ENCODE measurements at regions not wholly inside any gene's neighbourhood (a gene's known extent, or its start where the extent isn't known, plus 50 kb on each side); places are given as distances from the start of the nearest gene placed in this dataset.

DNA sequence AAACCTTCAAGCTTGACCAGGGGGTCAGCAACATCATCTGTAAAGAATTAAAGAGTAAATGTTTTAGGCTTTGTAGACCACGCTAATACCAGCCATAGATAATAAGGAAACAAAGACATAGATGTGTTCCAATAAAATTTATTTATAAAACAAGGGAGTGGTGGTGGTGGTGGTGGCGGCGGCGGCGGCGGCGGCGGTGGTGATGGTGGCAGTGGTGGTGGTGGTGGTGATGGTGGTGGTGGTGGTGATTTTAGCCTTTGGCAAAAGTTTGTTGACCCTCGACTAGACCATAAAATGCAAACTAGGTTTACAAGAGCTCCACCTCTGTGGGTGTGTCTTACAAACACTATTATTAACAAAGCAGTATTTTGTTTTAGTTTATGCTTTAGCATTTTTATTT, 222.3 kb upstream of the SPOCK3 start:
- intact Hi-C loops (cut with DNase I) = no loop called here
- DNase-seq (ENCODE audit: low spot score) (no peak), ATAC-seq (no peak)

DNA sequence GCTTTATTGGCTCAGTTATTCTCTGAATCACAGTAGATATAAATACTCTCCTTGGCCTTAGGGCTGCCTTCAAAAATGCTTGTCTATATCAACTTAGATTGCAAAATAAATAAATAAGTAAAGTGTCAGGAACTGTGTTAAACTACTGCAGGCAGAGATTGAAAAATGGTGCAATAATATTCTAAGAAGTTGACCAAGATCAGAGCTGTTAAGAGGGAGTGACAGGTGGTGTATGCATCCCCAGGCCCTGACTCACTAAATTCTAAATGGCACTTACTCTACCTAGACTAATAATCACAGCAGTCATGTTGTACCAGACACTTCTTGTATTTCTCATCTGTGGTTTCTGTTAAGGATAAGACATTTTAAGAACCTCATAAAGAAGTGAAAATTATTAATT, 235.1 kb upstream of the SPOCK3 start:
- no peak for DNase-seq (ENCODE audit: low spot score)
- ATAC-seq = no peak
- intact Hi-C loops (cut with DNase I) = no loop called here

DNA sequence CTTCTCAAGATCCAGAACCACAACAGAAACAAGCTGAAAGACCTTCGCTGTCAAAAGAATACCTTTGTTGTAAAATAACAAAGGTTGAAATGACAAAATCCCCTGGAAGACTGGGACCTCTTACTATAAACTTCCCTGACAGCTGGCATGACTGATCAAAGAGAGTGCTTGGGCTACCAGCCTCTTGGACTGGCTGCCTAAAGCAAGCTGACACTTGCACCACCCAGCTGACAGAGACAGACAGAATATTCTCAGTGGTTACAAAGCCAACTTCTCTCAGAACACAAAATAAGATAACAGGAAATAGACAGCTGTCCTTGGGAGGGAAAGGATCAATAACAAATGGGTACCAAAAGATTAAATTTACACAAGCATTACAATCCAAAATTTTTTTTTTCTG, 241.7 kb upstream of the SPOCK3 start:
- ATAC-seq (no peak), DNase-seq (ENCODE audit: low spot score) (no peak)
- intact Hi-C loops (cut with DNase I) = no loop called here

DNA sequence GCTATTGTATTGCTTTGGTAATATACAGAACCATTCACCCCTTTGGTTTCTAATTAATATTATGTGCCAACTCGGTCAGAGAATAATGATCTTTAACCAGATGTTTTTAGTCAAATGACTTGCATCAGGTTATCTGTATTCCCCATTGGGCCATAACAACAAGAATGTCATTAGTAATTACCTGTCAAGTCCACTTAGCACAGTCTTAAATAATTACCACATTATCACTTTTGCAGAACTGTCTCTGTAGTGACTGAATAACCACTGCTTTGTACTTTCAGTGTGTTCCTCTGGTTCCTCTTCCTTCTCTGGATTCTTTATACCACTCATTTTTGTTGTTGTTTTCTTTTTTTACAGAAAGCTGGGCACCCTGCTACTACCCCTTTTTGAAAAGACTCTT, 257.7 kb upstream of the SPOCK3 start:
- DNase-seq (ENCODE audit: low spot score) = no peak
- intact Hi-C loops (cut with DNase I) = no loop called here
- ATAC-seq = no peak

DNA sequence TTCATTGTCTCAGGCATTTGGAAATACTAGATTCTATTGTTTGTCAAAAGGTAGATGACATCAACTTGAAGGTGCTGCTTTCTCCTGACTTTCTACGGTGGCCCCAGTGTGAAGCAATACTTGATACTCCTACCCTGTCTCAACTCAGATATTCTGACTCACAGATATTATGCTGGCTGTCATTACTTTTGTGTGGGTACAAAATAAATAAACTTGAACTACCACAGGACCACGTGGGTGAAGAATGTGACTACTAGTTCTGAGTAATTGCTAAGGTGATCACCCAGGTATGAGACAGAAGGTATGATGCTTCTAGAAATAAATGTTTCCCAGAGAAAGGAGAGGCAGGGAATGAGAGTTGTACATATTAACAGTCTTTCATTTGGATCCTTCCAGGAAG, 275.3 kb upstream of the SPOCK3 start:
- no peak for ATAC-seq
- intact Hi-C loops (cut with DNase I) = no loop called here
- no peak for DNase-seq (ENCODE audit: low spot score)

DNA sequence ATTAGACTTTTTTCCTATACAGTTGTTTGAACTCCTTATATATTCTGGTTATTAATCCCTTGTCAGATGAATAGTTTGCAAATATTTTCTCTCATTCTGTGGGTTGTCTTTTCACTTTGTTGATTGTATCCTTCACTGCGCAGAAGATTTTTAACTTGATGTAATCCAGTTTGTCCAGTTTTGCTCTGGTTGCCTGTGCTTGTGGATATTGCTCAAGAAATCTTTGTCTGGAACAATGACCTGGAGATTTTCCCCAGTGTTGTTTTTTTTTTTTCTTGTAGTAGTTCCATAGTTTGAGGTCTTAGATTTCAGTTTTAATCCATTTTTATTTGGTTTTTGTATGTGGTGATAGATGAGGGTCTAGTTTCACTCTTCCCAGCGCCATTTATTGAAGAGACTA, 289.8 kb upstream of the SPOCK3 start:
- intact Hi-C loops (cut with DNase I) = no loop called here
- no peak for ATAC-seq
- no peak for DNase-seq (ENCODE audit: low spot score)

DNA sequence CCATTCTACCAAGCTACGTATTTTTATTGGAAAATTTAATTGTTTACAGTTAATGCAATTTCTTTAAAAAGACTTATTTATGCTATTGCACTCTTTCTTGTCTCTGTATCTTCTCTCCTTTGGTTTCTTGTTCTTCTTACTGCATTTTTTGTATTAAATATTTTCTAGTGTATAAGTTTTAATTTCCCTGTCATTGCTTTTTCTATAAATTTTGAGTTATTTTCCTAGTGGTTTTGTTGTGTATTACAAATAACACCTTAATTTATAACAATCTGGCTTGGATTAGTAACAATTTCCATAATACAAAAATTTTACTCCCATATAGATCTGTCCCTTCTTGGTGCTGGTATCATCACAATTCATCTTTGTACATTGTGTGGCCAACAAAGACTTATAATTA, 303.5 kb upstream of the SPOCK3 start:
- intact Hi-C loops (cut with DNase I) = no loop called here
- ATAC-seq (no peak), DNase-seq (ENCODE audit: low spot score) (no peak)

DNA sequence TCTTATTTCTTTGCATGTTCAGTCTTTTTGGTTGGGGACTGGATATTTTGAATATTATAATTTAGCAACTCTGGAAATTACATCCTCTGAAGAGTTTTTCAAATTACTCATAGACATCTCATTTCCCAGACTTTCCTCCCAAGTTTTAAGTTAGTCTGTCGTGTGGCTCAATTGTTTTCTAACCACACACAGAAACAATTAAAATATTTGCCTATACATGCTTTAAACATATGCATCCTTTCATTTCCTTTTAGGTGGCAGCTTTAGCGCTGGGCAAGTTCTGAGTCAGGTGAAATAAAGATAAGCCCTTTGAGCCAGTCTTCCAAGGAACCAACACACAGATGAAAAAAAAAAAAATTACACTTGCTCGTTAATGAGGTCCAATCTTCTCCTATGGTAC, 307.0 kb upstream of the SPOCK3 start:
- intact Hi-C loops (cut with DNase I) = no loop called here
- ATAC-seq (no peak), DNase-seq (ENCODE audit: low spot score) (no peak)

DNA sequence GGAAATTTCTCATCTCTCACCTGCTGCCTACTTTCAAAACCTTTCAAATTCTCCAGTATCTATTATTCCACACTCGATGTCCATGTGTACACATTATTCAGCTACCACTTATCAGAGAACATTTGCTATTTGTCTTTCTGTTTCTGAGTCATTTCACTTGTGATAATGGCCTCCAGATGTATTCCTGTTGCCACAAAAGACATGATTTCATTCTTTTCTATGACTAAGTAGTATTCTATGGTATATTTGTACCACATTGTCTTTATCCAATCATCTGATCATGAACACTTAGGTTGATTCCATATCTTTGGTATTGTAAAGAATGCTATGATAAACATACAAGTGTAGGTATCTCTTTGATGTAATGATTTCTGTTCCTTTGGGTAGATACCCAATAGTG, 310.1 kb upstream of the SPOCK3 start:
- intact Hi-C loops (cut with DNase I) = no loop called here
- DNase-seq (ENCODE audit: low spot score) (no peak), ATAC-seq (no peak)

DNA sequence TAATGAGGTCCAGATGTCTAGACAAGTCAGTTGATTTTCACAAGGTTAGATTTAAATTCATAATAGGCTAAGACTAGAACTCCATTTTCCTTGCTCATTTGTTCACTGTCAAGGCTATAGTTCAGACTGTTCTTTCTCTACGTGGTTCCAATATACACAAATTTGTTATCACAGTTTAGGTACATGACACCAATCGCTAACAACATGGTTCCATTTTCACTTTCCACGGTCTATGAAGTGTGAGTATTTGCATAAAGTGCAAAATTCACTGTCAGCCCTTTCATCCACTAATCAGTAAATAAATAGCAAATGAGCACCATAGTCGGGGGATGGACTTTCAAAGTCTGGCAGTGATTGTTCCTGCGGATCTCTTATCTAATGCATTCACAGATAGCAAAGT, 315.7 kb upstream of the SPOCK3 start:
- intact Hi-C loops (cut with DNase I) = no loop called here
- DNase-seq (ENCODE audit: low spot score) (no peak), ATAC-seq (no peak)

DNA sequence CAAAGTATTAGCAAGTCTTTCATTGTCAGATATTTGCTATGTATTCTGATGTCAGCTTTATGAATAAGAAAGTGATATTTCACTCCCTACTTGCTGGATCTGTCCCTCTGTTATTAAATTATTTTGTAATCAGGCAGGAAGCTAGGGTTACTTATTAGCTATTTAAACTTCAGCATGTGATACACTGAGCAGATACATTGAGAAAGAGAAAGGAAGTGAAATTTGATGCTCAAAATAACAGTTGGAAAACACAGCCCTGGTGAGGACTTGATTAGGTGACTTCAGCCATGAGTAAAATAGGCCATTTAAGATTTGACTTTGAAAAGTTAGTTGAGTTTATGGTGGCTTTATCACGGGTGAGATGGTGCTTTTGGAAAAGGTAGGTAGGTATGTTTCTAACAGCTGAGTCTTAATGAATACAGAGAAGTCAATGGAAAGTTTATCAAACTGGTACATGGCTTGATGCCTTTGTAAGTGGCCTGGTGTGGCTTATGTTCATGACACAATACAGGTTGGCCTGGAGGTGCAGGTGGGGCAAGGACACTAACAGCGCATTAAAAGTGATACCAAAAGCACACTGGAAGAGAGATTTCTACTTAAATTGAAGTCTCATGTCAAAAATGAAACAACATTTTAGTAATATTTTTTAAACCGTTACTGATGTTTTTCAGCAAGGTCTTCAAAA, 321.2 kb upstream of the SPOCK3 start:
- DNase-seq (ENCODE audit: low spot score) (no peak), ATAC-seq (no peak)
- intact Hi-C loops (cut with DNase I) = no loop called here

DNA sequence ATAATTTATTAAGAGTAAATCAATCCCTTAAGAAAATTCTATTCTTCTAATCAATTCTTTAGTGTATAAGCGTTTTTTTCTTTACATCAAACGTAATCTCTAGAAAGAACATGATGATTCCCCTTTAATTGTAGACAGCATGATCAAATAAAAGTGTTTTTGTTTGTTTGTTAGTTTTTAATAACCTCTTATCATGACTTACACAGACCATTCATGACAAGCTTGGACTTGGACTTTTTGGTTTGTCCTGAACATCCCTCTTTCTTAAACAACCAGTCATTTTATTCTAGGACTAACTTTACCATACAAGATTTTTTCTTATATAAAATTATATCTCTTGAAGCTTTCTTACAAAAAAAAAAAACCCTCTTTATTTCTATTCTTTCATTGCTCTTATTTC, 344.6 kb upstream of the SPOCK3 start:
- intact Hi-C loops (cut with DNase I) = no loop called here
- ATAC-seq (no peak), DNase-seq (ENCODE audit: low spot score) (no peak)

DNA sequence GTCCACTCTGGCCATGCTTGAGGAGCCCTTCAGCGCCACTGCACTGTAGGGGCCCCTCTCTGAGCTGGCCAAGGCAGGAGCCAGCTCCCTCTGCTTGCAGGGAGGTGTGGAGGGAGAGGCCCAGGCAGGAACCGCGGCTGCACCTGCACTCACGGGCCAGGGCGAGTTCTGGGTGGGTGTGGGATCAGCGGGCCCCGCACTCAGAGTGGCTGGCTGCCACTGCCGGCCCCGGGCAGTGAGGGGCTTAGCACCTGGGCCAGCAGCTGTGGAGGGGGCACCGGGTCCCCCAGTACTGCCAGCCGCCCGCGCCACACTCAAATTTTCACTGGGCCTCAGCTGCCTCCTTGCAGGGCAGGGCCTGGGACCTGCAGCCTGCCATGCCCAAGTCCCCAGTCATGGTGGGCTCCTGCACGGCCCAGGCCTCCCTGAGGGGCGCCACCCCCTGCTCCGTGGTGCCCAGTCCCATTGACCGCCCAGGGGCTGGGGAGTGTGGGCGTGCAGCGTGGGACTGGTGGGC, 347.2 kb upstream of the SPOCK3 start:
- peak; percentile 26 for ATAC-seq
- intact Hi-C loops (cut with DNase I) = no loop called here

DNA sequence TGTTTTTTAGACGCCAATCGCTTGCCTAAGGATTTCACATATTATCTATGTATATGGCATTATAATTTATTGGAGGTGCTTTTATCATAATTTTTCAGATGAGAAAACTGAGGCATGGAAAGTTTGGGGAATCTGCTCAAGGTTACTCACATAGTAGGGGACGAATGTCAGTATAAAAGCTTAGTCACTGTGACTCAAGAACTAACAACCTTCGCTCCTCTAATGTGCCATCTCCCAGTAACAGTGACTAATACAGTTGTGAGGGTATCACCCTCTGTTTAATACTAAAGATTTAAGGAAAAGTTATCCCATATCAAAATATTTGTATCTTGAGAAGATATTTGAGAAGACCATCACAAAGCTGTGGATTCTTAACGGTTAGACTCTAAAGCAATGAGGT, 353.1 kb upstream of the SPOCK3 start:
- ATAC-seq (no peak), DNase-seq (ENCODE audit: low spot score) (no peak)
- intact Hi-C loops (cut with DNase I) = no loop called here

More for the DNA sequence above, 347.2 kb upstream of the SPOCK3 start:
- DNase-seq (ENCODE audit: low spot score) = no peak

DNA sequence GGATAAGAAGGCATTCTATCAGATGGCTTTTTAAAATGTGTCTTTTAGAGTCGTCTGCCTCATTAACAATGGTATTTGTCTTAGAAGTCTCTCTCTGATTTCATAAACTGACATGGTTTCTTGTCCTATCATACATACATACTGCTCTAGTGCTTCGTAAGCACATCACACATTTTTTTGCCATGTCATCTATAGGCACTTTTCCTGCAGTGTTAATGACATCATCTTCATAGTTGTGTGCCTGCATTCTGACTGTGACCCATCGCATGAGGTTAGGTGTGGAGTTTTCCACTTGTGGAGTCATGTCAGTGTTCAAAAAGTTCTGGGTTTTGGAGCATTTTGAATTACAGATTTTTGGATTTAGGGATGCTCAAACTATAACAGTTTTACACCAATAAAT, 361.6 kb upstream of the SPOCK3 start:
- intact Hi-C loops (cut with DNase I) = no loop called here
- DNase-seq (ENCODE audit: low spot score) = no peak
- no peak for ATAC-seq

DNA sequence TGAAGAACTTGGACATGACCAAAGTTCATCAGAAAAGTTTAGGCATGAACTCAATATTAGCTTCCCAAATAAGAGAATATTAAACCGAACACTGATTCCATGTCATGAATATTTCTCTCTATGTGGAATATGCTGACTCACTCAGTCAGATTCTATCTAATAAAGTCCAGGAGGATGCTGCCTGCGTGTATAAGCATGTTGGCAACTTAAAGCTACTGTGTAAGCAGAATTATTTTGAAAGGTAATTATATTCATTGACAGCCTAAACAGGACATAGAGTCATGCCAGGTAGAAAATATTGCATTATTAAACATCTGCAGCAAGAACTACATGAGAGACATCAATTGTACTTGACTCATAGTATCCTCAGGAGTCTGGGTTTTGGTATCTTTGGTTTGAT, 367.9 kb upstream of the SPOCK3 start:
- DNase-seq (ENCODE audit: low spot score) (no peak), ATAC-seq (no peak)
- intact Hi-C loops (cut with DNase I) = no loop called here

DNA sequence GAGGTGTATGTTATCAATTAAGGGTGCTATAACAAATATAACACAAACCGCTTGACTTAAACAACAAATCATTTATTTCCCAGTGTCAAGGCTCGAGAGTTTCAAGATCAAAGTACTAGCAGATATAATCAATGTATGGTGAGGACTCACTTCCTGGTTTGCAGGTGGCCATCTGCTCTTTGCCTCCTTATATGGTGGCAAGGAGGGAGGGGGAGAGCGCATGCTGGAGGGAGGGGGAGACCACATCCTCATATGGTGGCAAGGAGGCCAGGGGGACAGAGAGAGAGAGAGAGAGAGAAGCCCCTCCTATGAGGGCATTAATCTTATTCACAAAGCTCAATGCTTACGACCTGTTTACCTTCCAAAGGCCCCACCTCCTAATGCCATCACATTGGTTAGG, 372.3 kb upstream of the SPOCK3 start:
- ATAC-seq (no peak), DNase-seq (ENCODE audit: low spot score) (no peak)
- intact Hi-C loops (cut with DNase I) = no loop called here

DNA sequence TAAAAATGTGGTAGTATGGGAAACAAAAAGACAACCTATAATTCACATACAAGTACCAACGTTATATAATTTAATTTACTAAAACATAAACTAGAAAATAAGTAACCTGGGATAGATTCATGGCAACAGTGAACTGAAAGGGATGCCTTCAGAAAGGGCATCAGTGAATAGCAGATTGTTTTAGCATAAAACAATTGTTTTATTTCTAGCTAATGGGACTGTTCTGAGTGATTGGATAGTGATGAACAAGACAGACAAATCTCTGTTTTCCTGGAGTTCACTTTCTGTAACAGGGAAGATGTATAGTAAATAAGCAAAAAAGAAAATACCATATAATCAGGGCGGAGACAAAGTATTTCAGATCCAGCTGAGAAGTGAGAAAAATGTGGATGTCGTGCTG, 379.1 kb upstream of the SPOCK3 start:
- ATAC-seq (no peak), DNase-seq (ENCODE audit: low spot score) (no peak)
- intact Hi-C loops (cut with DNase I) = no loop called here

DNA sequence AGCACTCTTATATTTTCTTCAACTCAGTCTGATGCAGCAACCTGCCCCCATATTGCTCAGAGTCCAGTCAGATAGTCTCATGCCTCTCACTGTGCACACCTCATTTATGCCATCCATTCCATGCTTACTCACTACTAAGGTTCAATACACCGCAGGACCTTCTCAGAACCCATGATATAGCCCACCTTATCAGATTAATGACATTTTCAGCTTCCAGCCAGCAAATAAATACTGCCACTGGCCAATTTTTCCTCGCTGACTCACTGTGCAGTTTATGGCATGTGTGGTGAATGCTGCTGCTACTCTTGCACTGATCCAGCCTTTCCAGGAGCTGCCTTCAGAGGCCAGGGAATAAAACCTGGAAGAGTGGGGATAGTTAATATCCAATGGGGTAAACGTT, 380.6 kb upstream of the SPOCK3 start:
- intact Hi-C loops (cut with DNase I) = no loop called here
- ATAC-seq (no peak), DNase-seq (ENCODE audit: low spot score) (no peak)

DNA sequence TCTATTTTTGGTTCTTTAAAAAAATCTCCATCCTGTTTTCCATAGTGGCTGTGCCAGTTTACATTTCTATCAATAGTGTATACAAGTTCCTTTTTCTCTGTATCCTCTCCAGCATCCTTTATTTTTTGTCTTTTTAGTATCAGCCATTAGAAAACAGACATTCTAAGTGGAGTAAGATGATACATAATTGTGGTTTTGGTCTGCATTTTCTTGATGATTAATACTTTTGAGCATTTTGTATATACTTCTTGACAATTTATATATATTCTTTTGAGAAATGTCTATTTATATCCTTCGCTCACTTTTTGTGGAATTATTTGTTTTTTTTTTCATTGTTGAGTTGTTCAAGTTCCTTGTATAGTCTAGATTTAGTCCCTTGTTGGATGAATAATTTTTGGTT, 382.2 kb upstream of the SPOCK3 start:
- intact Hi-C loops (cut with DNase I) = no loop called here

DNA sequence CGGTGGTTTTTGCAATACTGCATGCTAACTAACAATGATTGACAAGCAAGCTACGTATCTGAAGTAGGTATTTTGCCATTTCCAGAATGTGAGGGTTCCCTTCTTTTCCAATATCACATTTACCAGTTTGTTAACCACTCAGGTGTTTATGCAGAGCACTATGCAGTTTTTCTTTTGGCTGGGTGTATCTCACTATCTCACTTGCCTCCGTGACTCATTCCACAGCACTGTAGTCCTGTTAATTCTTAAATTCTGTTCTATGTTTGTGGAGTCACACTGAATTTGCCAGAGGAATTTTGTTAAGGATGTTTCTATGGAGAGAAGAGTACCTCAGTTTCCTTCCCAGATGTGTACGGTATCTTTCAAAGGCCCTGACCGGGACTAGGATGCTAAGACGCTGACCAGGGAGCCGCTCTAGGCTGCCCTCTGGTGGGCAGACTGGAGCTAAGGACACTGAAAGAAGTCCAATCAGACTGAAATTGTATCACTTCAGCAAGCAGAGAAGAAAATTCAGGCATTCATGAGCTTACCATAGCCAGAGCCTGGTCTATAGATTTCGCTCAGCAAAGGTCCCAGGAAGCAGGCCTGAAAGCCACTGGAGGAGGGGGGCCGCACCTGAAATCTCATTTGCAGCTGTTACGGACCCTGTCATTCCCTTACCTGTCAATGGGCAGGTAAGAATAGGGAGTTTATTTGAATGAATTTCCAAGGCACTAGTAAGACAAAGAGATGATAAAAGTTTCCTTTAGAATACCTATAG, 388.4 kb upstream of the SPOCK3 start:
- DNase-seq (ENCODE audit: low spot score) = no peak
- ATAC-seq = peak; percentile 26
- intact Hi-C loops (cut with DNase I) = no loop called here

More for the DNA sequence above, 382.2 kb upstream of the SPOCK3 start:
- DNase-seq (ENCODE audit: low spot score) = no peak
- no peak for ATAC-seq

All from sciatic nerve (tissue), 2 donors.